ENCODE measurements at regions not wholly inside any gene's neighbourhood (a gene's known extent, or its start where the extent isn't known, plus 50 kb on each side); places are given as distances from the start of the nearest gene placed in this dataset.

- TF ChIP-seq POLR2A (IDR thresholded peaks at IDR 0.05; ENCODE audit: control extremely low read depth in 1 of 2, low read depth in 2 of 2, low read length in 2 of 2) (no peak), EGR1 (IDR thresholded peaks at IDR 0.05; ENCODE audit: borderline replicate concordance, low read depth, low read length) (no peak)
Observed at GRCh38 chr9:113711251-113711650, 164.9 kb upstream of the ZNF618 start (continued).
